ENCODE measurements at regions not wholly inside any gene's neighbourhood (a gene's known extent, or its start where the extent isn't known, plus 50 kb on each side); places are given as distances from the start of the nearest gene placed in this dataset.

DNA sequence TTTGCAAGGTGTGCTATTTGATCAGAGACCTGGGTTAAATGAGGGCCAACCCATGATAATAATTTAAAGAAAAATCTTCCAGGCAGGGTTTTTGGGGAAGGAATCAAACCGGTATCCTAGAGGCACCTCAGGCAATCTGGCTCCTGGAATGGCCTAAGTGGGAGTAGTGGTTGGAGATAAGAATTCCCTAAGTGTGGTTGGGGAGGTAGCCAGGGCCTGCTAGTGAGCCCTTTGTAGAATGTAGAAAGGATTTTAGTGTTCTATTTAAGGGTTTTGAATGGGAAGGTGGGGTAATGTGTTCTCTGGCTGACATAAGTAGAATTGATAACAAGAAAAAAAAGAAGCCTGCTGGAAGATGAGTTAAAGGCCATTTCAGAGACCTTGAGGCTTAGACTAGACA lies 422.2 kb downstream of the XIRP2 start:
- Histone ChIP-seq H3K27me3 (no peaks in the 10 kb centered on the region), H3K9me3 (no peaks in the 10 kb centered on the region), H3K27ac (no peak overlapping the region), H3K36me3 (no peaks in the 10 kb centered on the region), H3K4me3 (no peak overlapping the region), H3K4me1 (no peaks in the 10 kb centered on the region)
- DNase-seq = no peak
- WGBS, 2 donors = 83 to 93% methylated on average over 1 of the region's 1 CpG
- no peak for TF ChIP-seq POLR2AphosphoS5 (IDR thresholded peaks at IDR 0.05)
- TF ChIP-seq, protein P1, sequence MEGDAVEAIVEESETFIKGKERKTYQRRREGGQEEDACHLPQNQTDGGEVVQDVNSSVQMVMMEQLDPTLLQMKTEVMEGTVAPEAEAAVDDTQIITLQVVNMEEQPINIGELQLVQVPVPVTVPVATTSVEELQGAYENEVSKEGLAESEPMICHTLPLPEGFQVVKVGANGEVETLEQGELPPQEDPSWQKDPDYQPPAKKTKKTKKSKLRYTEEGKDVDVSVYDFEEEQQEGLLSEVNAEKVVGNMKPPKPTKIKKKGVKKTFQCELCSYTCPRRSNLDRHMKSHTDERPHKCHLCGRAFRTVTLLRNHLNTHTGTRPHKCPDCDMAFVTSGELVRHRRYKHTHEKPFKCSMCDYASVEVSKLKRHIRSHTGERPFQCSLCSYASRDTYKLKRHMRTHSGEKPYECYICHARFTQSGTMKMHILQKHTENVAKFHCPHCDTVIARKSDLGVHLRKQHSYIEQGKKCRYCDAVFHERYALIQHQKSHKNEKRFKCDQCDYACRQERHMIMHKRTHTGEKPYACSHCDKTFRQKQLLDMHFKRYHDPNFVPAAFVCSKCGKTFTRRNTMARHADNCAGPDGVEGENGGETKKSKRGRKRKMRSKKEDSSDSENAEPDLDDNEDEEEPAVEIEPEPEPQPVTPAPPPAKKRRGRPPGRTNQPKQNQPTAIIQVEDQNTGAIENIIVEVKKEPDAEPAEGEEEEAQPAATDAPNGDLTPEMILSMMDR (IDR thresholded peaks at IDR 0.05) = no peak
- no peak for TF ChIP-seq EP300 (IDR thresholded peaks at IDR 0.05)
- no peak for TF ChIP-seq POLR2A (IDR thresholded peaks at IDR 0.05)
- intact Hi-C loops (cut with DNase I) = no loop called here

Small RNAs in the stretch of these regions (small RNA-seq; reads per million reads assigned to genes)
- 0 reads per million in 3 donors for gene RNU7-148P
